ENCODE measurements at regions not wholly inside any gene's neighbourhood (a gene's known extent, or its start where the extent isn't known, plus 50 kb on each side); places are given as distances from the start of the nearest gene placed in this dataset.

- no peak for TF ChIP-seq CTCF (IDR thresholded peaks at IDR 0.05; ENCODE audit: extremely low read depth, insufficient read depth, missing control alignments)
- in situ Hi-C loops (cut with MboI; ENCODE audit: low pct_unique_long_range_greater_than_20kb, low sequenced_read_pairs, unreplicated experiment): no loop called here
- DNase-seq (ENCODE audit: low spot score): no peak
Measured at GRCh38 chr12:16891673-16892072, 285.7 kb upstream of the LMO3 start.

- no peak for TF ChIP-seq CTCF (IDR thresholded peaks at IDR 0.05; ENCODE audit: extremely low read depth, insufficient read depth, missing control alignments)
- in situ Hi-C loops (cut with MboI; ENCODE audit: low pct_unique_long_range_greater_than_20kb, low sequenced_read_pairs, unreplicated experiment): no loop called here
- DNase-seq (ENCODE audit: low spot score): no peak
Measured at GRCh38 chr12:16884819-16885218, 278.9 kb upstream of the LMO3 start.

- in situ Hi-C loops (cut with MboI; ENCODE audit: low pct_unique_long_range_greater_than_20kb, low sequenced_read_pairs, unreplicated experiment): no loop called here
- TF ChIP-seq CTCF (IDR thresholded peaks at IDR 0.05; ENCODE audit: extremely low read depth, insufficient read depth, missing control alignments): no peak
- DNase-seq (ENCODE audit: low spot score): peak; percentile 14
Measured at GRCh38 chr12:16884056-16884455, 278.1 kb upstream of the LMO3 start.

GRCh38 chr12:16881986-16882570 lies 276.1 kb upstream of the LMO3 start:
- TF ChIP-seq CTCF (IDR thresholded peaks at IDR 0.05; ENCODE audit: extremely low read depth, insufficient read depth, missing control alignments): no peak
- in situ Hi-C loops (cut with MboI; ENCODE audit: low pct_unique_long_range_greater_than_20kb, low sequenced_read_pairs, unreplicated experiment): no loop called here

GRCh38 chr12:16880864-16881285 lies 274.9 kb upstream of the LMO3 start:
- in situ Hi-C loops (cut with MboI; ENCODE audit: low pct_unique_long_range_greater_than_20kb, low sequenced_read_pairs, unreplicated experiment): no loop called here
- no peak for TF ChIP-seq CTCF (IDR thresholded peaks at IDR 0.05; ENCODE audit: extremely low read depth, insufficient read depth, missing control alignments)
- DNase-seq (ENCODE audit: low spot score): no peak

More at GRCh38 chr12:16881986-16882570, 276.1 kb upstream of the LMO3 start:
- no peak for DNase-seq (ENCODE audit: low spot score)

GRCh38 chr12:16870845-16871244 lies 264.9 kb upstream of the LMO3 start:
- DNase-seq (ENCODE audit: low spot score): no peak
- TF ChIP-seq CTCF (IDR thresholded peaks at IDR 0.05; ENCODE audit: extremely low read depth, insufficient read depth, missing control alignments): no peak
- in situ Hi-C loops (cut with MboI; ENCODE audit: low pct_unique_long_range_greater_than_20kb, low sequenced_read_pairs, unreplicated experiment): no loop called here
